ENCODE measurements at regions not wholly inside any gene's neighbourhood (a gene's known extent, or its start where the extent isn't known, plus 50 kb on each side); places are given as distances from the start of the nearest gene placed in this dataset.

DNA sequence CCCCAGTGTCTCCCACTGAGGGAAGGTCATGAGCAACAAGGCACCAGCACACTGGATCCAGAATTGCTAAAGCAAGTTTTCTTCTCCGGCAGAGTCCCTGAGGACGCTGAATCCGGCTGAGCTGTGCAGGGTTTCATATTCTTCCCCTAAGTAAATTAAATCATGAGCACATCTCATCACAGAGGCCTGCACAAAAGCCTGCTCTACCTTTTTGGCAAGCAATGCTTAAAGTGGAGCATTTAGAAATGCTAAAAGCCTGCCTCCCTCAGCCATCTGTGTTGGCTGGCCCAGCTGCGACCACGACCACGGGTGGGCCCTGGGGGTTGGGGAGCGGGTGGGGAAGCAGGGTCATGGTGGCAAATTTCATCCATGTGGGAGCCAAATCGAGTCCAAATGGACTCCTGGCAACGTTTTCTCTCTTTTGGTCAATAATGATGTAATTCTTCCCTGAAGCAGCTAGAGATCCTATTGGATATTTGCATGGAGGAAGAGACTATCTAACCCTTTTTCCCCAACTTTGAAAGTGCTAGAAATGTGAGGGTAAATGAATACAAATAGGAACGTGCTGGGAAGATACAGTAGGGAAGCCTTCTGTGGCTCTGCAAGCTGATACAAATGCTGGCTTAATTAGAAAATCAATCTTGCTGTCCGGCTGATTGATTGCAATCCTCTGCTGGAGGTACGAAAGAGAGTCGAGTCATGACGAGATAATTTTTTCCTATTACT, 532.8 kb upstream of the TBL1XR1 start:
- Histone ChIP-seq H3K4me1 (peaks cover 0 to 25% (median 12%) of the 10 kb centered on the region in 4 donors), H3K27me3 (no peaks in the 10 kb centered on the region), H3K9me3 (no peaks in the 10 kb centered on the region), H3K36me3 (no peaks in the 10 kb centered on the region), H3K4me3 (no peak overlapping the region), H3K27ac (peak overlapping the region; percentile 30 to 58 (median 36))
- intact Hi-C loops (cut with DNase I), result loop anchor here (5.0 to 10.0 kb wide), 2 partner anchors 32 to 365 kb away; no protein-coding TSS in a partner anchor
- 76 to 79% methylated on average over 14 of the region's 14 CpGs for WGBS, 2 donors
- TF ChIP-seq EP300 (IDR thresholded peaks at IDR 0.05) (no peak), POLR2A (IDR thresholded peaks at IDR 0.05) (no peak), CTCF (IDR thresholded peaks at IDR 0.05) (no peak), POLR2AphosphoS5 (IDR thresholded peaks at IDR 0.05) (no peak)
- DNase-seq, result peak; percentile 77

- no peak for TF ChIP-seq CTCF (IDR thresholded peaks at IDR 0.05)
- no peak for TF ChIP-seq POLR2A (IDR thresholded peaks at IDR 0.05)
- TF ChIP-seq POLR2AphosphoS5 (IDR thresholded peaks at IDR 0.05), result no peak
- no peak for TF ChIP-seq EP300 (IDR thresholded peaks at IDR 0.05)
- H3K4me3 ChIP-seq, result no peak overlapping the region
- H3K4me1 ChIP-seq, result peaks cover 0 to 24% (median 9%) of the 10 kb centered on the region in 4 donors
- DNase-seq, result no peak
- WGBS, 2 donors, result 81 to 90% methylated on average over 6 of the region's 6 CpGs
- no peaks in the 10 kb centered on the region for H3K36me3 ChIP-seq
- H3K27ac ChIP-seq, result peak overlapping the region in 1 of 4 donors; percentile 38
- no peaks in the 10 kb centered on the region for H3K27me3 ChIP-seq
- H3K9me3 ChIP-seq, result no peaks in the 10 kb centered on the region
- intact Hi-C loops (cut with DNase I), result no loop called here
These were observed 533.5 kb upstream of the TBL1XR1 start for GRCh38 chr3:177730814-177731213.

DNA sequence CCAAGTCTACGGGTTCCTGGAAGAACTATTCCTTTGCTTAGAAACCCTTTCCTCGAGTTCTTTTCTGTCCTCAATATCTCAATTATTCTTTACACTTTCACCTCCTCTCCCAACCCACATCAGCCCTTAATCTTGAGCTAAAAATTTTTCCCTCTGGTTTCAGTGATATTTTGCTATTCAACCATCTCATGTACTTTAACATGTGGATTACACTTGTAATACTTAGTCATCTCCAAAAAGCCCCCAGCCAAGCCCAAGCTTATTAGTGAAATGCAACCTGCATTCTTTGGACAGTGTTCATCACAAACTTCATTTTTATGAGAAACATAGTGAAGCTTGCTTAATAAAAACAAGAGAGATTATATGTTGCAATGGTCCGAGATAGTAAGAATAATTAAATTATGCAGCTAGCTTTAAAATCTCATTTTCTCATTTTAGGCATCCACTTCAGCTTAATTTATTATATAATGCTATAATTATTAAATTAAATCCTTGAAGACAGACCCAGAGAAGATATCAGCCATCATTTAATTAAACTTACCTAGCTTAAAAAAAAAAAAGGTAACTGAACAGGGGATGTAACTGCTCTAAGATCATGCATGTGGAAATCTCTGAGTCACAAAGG, 534.5 kb upstream of the TBL1XR1 start:
- H3K27me3 ChIP-seq, result no peaks in the 10 kb centered on the region
- TF ChIP-seq POLR2AphosphoS5 (IDR thresholded peaks at IDR 0.05) (no peak), POLR2A (IDR thresholded peaks at IDR 0.05) (no peak), EP300 (IDR thresholded peaks at IDR 0.05) (no peak), CTCF (IDR thresholded peaks at IDR 0.05) (no peak)
- WGBS, 2 donors, result 86 to 90% methylated on average over 3 of the region's 3 CpGs
- no peak overlapping the region for H3K4me3 ChIP-seq
- no peak overlapping the region for H3K27ac ChIP-seq
- DNase-seq, result no peak
- H3K4me1 ChIP-seq, result peaks cover 0 to 22% (median 9%) of the 10 kb centered on the region in 4 donors
- no peaks in the 10 kb centered on the region for H3K36me3 ChIP-seq
- intact Hi-C loops (cut with DNase I), result no loop called here
- H3K9me3 ChIP-seq, result no peaks in the 10 kb centered on the region

- no peak for TF ChIP-seq EP300 (IDR thresholded peaks at IDR 0.05)
- no peak for TF ChIP-seq CTCF (IDR thresholded peaks at IDR 0.05)
- TF ChIP-seq POLR2A (IDR thresholded peaks at IDR 0.05), result no peak
- no peak for TF ChIP-seq POLR2AphosphoS5 (IDR thresholded peaks at IDR 0.05)
- H3K4me3 ChIP-seq, result no peak overlapping the region
- 89 to 91% methylated on average over 1 of the region's 1 CpG for WGBS, 2 donors
- no peaks in the 10 kb centered on the region for H3K27me3 ChIP-seq
- H3K4me1 ChIP-seq, result peaks cover 0 to 18% (median 9%) of the 10 kb centered on the region in 4 donors
- H3K9me3 ChIP-seq, result no peaks in the 10 kb centered on the region
- no peak overlapping the region for H3K27ac ChIP-seq
- DNase-seq, result no peak
- no peaks in the 10 kb centered on the region for H3K36me3 ChIP-seq
- intact Hi-C loops (cut with DNase I), result no loop called here
These were observed 536.0 kb upstream of the TBL1XR1 start for GRCh38 chr3:177733233-177733632.
